SU-DHL-6 (cell line): ENCODE measurements at regions not wholly inside any gene's neighbourhood (a gene's known extent, or its start where the extent isn't known, plus 50 kb on each side); places are given as distances from the start of the nearest gene placed in this dataset.

Experiments
- EZH2phosphoT487 ChIP-seq: fragments of 200-600 bp; sonication (generic), shearing (Covaris generic); conservative IDR thresholded peaks from 2 replicates; pipeline ENCODE4 v1.6.1; 2018; ENCODE audit warnings: mild to moderate bottlenecking, antibody characterized with exemption, low read length, moderate library complexity, mixed read lengths
- TF ChIP-seq, protein P1 (sequence below): fragments of 200-600 bp; sonication (generic); IDR thresholded peaks from one replicate; pipeline ENCODE4 v1.5.1; 2017; ENCODE audit warnings: antibody characterized with exemption, mild to moderate bottlenecking, low read length, moderate library complexity; ENCODE audit not compliant: insufficient read depth, poor library complexity, severe bottlenecking

DNA sequence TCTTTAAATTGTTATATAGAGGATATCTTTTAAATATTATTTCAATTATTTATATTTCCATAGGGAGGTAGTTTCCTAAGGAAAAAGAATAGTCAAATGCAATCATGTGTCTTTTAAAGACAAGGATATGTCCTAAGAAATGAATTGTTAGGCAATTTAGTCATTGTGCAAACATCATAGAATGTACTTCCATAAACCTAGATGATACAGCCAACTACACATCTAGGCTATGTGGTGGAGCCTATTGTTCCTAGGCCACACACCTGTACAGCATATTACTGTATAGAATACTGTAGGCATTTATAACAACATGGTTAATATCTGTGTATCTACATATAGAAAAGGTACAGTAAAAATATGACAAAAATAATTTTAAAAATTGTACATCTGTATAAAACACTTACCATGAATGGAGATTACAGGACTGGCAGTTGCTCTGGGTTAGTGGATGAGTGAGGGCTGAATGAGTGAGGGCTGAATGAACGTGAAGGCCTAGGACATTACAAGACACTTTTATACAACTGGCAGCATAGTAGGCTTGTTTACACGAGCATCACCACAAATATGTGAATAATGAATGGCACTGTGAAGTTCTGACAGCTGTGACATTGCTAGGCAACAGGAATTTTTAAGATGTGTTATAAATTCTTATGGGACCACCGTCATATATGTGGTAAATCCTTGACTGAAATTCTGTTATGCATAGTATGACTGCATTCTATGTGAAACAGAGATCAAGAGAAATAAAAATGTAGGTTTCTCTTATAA, 1879.0 kb upstream of the RAG2 start:
- TF ChIP-seq, protein P1, sequence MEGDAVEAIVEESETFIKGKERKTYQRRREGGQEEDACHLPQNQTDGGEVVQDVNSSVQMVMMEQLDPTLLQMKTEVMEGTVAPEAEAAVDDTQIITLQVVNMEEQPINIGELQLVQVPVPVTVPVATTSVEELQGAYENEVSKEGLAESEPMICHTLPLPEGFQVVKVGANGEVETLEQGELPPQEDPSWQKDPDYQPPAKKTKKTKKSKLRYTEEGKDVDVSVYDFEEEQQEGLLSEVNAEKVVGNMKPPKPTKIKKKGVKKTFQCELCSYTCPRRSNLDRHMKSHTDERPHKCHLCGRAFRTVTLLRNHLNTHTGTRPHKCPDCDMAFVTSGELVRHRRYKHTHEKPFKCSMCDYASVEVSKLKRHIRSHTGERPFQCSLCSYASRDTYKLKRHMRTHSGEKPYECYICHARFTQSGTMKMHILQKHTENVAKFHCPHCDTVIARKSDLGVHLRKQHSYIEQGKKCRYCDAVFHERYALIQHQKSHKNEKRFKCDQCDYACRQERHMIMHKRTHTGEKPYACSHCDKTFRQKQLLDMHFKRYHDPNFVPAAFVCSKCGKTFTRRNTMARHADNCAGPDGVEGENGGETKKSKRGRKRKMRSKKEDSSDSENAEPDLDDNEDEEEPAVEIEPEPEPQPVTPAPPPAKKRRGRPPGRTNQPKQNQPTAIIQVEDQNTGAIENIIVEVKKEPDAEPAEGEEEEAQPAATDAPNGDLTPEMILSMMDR, result no peak
- no peak for TF ChIP-seq EZH2phosphoT487
